Stimulated activated CD8-positive, alpha-beta memory T cell treated with anti-CD3 and anti-CD28 coated beads, Interleukin-4, amount 100 ng/mL, for 1 hour (primary cell): ENCODE measurements at regions not wholly inside any gene's neighbourhood (a gene's known extent, or its start where the extent isn't known, plus 50 kb on each side); places are given as distances from the start of the nearest gene placed in this dataset.
"Not testable (repeated sequence)": the region's sequence is repeated elsewhere in the genome, so short reads cannot be mapped to it uniquely, and the experiment has no call there.

Source experiments
- DNase-seq, 2 donors: peaks; one replicate each; pipeline ENCODE4 v3.0.0-alpha.2; 2020; ENCODE audit warnings: low read depth in 2 of 2, low spot score in 1 of 2

GRCh38 chr4:114087596-114088230, 108.3 kb upstream of the ARSJ start:
- no peak for DNase-seq

DNA sequence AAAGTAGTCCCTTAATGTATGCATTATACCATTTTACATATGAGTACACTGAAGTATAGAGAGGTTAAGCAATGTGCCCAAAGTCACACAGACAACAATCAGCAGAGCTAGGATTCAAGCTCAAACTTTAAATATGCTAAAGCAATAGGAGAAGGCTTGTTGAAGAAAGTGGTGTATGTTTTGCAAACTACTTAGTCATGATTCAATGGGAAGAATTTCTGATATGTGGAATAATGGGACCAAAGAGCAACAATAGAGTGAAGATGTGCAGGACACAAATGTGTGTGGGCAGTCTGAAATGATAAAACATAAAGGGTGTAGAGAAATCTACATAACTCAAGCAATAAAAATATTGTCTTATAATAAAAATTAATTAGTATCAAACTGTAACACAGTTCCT, 109.0 kb upstream of the ARSJ start:
- DNase-seq = no peak

GRCh38 chr4:114091546-114091945, 112.1 kb upstream of the ARSJ start:
- DNase-seq = no peak

- no peak for DNase-seq
Measured at GRCh38 chr4:114093221-114093715, 113.8 kb upstream of the ARSJ start.

DNA sequence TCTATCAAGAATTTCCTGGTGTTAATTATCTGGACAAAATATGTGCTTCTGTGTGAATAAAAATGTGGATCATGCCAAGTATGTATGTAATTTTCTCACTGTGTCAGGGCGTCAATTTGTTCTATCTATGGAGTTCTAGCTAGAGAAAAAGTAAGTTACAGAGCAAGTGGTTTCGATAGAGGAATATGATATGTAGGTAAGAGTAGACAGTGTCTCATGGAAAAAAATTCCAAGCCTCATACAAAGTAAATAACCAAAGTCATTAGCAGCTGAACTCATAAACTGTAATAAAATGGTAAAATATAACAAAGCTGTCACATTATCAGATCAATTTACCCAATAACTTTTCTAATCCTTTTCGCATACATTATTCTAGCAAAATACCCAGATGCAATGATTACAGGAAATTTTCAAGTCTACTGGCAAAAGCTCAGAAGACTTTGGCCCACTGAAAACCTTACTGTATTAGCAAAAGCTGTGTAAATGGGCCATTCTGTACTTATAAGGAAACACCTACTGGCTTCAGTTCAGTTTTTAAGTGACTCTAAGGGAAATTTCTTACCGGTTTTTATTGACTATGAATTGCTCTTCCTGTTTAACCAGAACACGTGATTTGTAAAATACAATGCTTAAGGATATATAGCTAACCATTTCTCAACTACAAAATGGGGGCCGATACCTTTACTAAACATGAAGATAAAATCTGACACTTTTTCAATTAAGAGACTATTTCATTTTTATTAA, 121.0 kb upstream of the ARSJ start:
- no peak for DNase-seq

- no peak for DNase-seq
Measured at GRCh38 chr4:114103908-114104307, 124.5 kb upstream of the ARSJ start.

DNA sequence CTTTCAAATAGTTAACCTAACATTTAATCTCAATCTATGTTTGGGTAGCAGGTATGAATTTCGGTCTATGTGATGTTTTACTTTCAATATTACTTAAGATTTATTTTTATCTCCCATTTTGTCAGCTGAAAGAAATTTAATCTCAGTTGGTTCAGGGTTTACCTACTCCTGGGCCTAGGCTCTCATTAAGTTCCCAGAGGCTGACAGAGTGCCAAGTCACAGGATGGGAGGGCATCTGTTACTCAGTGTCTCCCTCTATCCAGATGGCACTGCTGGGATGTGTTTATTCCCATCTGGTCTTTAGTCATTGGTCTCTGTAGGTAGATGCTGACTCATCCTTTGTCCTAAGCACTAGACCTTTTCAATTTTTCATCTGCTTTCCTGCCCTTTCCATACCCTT, 129.4 kb upstream of the ARSJ start:
- DNase-seq = no peak

GRCh38 chr4:114109776-114110175, 130.3 kb upstream of the ARSJ start:
- no peak for DNase-seq

DNA sequence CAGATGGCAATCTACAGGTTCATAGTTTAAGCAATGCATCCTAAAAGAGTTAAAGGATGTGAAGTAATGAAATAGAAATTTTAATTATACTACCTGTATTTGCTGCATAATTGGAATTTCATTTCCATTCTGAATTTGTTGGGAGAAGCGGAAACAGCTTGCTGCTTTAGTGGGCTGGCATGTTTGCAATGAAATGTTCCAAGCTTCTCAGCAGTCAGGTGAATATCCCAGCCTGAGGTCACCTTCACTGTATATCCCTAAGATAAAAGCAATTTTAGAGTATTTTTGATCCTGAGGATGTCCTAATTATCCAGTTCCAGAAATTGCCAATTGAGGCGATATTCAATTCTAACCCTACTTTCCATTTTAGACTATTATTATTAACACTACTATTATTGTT, 136.1 kb upstream of the ARSJ start:
- DNase-seq = no peak

DNA sequence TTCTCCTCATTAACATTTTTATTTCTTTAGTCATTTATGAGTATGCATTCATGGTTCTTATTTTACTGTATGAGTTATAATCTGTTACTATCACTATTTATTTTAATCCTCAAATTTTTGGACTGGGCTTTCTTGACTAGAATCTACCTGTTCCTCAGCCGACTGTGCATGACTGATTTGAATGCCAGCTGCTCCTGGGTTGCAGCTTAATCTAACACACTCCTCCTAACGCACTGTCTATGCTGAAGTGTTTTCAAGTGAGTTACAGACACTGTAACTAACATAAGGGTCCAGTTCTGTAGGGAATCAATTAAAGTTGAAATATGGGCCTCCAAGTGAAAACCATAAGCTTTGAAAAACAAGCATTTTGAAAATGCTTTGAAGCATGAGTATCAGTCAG, 137.4 kb upstream of the ARSJ start:
- DNase-seq = no peak

- DNase-seq = no peak
Measured at GRCh38 chr4:114121221-114121620, 141.8 kb upstream of the ARSJ start.

GRCh38 chr4:114132199-114132598, 152.8 kb upstream of the ARSJ start:
- DNase-seq = no peak

DNA sequence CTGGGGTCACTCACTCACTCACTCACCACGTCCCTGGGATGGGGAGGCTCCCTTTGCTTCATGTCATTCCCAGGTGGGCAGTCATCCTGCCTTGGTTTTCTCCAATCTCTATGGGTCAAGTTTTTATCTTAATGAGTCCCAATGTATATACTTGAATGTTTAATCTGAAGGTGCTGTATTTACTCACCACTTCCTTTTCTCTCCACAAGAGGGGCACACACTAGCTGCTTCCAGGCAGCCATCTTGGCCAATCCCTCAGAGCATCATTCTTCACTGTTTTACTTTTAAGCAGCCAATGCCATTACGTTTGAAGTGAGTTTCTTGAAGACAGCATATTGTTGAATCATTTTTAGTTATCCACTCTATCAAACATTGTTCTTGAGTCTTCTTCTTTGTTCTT, 153.4 kb upstream of the ARSJ start:
- no peak for DNase-seq

- DNase-seq = no peak
Measured at GRCh38 chr4:114136069-114136468, 156.6 kb upstream of the ARSJ start.

DNA sequence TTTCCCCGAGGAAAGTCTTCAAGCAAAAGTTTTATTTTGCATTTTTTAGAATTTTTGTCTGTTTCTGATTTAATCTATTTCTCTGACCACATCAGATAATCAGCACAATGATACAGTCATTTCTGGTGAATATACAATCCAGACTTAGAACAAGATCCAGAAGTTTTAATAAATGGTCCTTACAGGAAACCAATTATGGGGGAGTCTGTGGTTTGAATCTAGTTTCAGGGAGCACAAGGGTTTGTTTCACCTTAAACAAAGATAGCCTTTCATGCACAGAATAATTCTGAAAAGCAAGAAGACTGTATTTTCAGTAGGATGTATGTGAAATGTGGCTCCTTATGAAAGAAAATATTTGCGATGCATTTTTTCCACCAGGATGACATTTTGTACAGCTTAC, 158.5 kb upstream of the ARSJ start:
- DNase-seq = no peak

DNA sequence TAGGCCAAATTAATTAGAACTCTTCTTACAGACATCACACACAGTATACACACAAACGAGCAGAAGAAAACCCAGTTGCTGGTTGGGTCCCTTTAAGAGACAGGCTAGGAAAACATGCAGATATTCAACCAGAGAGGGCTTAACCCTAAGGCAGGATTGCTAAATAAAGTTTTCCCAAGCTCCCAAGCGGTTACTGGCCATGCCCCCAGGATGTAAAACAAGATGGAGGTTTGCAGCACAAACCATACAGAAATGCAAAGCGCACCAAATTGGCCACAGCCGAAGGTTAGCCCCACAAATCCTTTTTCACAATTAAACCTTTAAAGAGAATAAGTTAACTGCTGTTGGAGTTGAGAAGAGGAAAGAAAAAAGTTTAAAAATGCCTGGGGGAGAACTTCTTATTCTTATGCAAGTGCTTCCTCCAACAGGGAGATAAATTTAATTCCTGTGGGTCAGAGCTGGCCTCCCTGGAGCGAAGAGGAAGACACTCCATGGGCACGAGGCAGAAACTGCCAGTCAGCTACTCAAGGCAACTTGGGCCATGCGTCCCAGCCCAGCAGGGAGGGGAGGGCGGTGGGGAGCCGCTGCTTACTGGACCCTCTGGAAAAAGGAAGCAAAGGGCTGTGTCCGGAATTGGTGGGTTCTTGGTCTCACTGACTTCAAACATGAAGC, 167.6 kb upstream of the ARSJ start:
- DNase-seq = no peak

DNA sequence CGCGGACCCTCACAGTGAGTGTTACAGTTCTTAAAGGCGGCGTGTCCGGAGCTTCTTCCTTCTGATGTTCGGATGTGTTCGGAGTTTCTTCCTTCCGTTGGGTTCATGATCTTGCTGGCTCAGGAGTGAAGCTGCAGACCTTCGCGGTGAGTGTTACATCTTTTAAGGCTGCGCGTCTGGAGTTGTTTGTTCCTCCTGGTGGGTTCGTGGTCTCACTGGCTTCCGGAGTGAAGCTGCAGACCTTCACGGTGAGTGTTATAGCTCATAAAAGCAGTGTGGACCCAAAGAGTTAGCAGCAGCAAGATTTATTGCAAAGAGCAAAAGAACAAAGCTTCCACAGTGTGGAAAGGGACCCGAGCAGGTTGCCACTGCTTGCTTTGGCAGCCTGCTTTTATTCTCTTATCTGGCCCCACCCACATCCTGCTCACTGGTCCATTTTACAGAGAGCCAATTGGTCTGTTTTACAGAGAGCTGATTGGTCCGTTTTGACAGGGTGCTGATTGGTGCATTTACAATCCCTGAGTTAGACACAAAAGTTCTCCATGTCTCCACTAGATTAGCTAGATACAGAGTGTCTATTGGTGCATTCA, 168.3 kb upstream of the ARSJ start:
- not testable (repeated sequence) for DNase-seq

DNA sequence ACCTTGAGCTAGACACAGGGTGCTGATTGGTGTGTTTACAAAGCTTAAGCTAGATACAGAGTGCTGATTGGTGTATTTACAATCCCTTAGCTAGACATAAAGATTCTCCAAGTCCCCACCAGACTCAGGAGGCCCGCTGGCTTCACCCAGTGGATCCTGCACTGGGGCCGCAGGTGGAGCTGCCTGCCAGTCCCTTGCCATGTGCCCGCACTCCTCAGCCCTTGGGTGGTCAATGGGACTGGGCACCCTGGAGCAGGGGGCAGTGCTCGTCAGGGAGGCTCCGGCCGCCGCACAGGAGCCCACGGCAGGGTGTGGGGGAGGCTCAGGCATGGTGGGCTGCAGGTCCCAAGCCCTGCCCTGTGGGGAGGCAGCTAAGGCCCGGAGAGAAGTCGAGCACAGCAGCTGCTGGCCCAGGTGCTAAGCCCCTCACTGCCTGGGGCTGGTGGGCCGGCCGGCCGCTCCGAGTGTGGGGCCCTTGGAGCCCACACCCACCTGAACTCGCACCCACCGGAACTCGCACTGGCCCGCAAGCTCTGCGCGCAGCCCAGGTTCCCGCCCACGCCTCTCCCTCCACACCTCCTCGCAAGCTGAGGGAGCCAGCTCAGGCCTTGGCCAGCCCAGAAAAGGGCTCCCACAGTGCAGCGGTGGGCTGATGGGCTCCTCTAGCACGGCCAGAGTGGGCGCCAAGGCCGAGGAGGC, 169.1 kb upstream of the ARSJ start:
- not testable (repeated sequence) for DNase-seq

- DNase-seq = no peak
Measured at GRCh38 chr4:114156371-114156770, 176.9 kb upstream of the ARSJ start.

- no peak for DNase-seq
Measured at GRCh38 chr4:114161809-114162208, 182.4 kb upstream of the ARSJ start.

DNA sequence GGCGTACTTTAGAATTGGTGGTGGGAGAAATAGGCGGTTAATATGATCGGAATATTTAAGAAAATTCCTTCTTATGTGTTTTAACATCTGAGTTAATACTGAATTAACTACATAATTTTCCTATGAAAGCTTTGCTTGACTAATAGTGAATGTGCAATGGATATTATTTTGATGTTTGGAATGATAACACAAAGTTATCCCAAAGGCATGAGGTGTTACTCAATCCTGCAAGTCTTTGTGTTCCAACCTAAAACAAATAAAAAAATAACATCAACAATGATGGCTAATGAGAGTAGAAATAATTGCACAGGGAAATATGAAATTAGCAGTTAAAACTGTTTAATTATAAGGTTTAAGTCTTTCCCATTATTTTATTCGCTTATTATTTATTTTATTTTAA, 183.6 kb upstream of the ARSJ start:
- no peak for DNase-seq
